ENCODE measurements at regions not wholly inside any gene's neighbourhood (a gene's known extent, or its start where the extent isn't known, plus 50 kb on each side); places are given as distances from the start of the nearest gene placed in this dataset.

DNA sequence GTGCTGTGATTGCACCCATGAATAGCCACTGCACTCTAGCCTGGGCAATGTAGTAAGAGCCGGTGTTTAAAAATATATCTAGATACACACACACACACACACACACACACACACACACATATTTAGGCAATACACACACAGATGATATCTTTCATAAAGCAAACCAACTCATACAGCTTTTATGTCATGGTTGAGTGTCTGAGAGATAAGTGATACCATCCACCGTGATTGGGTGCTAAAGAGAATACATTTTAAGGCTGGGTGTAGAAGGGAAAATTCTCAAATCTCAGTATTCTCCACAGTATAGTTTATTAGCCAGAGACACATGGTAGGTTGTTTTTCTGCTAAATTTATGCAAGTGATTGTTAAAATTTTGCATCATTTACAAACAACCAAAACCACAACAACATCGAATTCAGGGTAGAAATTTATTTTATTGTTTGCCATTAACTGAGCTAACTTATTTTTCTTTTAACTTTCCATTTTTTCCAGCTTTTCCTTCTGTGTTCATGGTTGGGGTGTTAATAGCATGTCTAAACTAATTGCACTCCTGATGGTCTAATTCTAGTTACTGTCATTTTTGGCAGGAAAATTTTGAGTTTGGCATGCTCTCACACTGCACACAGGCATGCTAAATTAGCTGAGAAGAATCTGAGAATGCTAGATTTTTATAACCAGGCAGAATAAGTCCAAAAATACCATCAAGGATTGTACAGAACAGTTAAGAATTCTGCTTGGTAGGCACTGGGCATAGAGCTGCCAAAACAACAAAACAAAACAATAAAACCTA is 57.9 kb upstream of the SYPL1 start (continued):
- TF ChIP-seq, protein P1, sequence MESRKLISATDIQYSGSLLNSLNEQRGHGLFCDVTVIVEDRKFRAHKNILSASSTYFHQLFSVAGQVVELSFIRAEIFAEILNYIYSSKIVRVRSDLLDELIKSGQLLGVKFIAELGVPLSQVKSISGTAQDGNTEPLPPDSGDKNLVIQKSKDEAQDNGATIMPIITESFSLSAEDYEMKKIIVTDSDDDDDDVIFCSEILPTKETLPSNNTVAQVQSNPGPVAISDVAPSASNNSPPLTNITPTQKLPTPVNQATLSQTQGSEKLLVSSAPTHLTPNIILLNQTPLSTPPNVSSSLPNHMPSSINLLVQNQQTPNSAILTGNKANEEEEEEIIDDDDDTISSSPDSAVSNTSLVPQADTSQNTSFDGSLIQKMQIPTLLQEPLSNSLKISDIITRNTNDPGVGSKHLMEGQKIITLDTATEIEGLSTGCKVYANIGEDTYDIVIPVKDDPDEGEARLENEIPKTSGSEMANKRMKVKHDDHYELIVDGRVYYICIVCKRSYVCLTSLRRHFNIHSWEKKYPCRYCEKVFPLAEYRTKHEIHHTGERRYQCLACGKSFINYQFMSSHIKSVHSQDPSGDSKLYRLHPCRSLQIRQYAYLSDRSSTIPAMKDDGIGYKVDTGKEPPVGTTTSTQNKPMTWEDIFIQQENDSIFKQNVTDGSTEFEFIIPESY (IDR thresholded peaks at IDR 0.05; ENCODE audit: extremely low read depth, insufficient replicate concordance, low read length), result no peak
- no peak for TF ChIP-seq ZNF274 (IDR thresholded peaks at IDR 0.05; ENCODE audit: low read depth, low read length)
- no peak for TF ChIP-seq SIN3A (IDR thresholded peaks at IDR 0.05; ENCODE audit: low read depth)
- TF ChIP-seq SRF (IDR thresholded peaks at IDR 0.05; ENCODE audit: low read depth), result no peak
- no peak for TF ChIP-seq EZH2 (IDR thresholded peaks at IDR 0.05)
- no peak for TF ChIP-seq YY1 (IDR thresholded peaks at IDR 0.05; ENCODE audit: extremely low read depth, insufficient replicate concordance, low read depth, low read length)

DNA sequence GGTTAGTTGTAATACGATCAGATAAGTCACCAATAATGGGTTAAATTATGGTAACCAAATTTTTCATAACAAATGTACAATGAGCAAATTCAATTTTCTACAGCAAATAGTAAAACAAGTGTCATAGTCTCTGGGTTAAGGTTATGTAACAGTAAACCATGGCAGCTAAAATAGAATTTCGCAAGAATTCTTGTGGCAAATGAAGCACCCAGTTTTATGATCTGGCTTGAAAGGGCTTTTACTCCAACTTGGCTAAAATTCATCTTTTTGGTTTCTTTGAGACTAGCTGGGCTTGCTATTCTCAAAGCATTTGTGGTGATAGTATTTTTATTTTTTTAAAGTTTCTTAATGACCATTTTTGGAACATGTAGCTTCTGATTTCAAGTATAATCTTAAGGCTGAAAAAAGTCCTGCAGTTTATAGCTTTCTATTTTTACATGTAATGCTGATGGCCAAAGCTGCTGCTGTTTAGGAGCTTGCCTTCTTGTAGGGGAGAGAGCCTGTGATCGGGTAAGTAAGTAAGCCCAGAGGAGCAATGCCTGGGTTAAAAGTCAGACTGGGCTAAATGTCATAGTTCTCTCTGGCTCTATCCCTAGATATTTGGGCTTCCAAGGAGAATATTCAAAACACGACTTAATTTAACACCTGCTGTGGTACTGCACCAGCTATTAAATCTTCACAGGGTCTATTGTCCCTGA is 55.5 kb upstream of the SYPL1 start:
- no peak for DNase-seq (ENCODE audit: low read depth, low spot score)
- Histone ChIP-seq H3K9ac (ENCODE audit: low read length) (no peak overlapping the region), H3K4me2 (ENCODE audit: low read length) (no peak overlapping the region), H3K27me3 (ENCODE audit: insufficient read depth, low read length) (no peaks in the 10 kb centered on the region), H3K27ac (ENCODE audit: low read depth, low read length) (no peak overlapping the region), H3K9me2 (ENCODE audit: insufficient read depth) (no peaks in the 10 kb centered on the region), H3K4me3 (replicated peaks in 1 of 2; ENCODE audit: low read depth in 1 of 2, low read length in 2 of 2) (no peak overlapping the region), H2AFZ (ENCODE audit: low read depth, low read length, poor library complexity, severe bottlenecking) (peak overlapping the region; percentile 91), H3K9me3 (ENCODE audit: control insufficient read depth in 1 of 2, insufficient read depth in 1 of 2, low read depth in 1 of 2, low read length in 2 of 2) (peaks cover 3 to 9% of the 10 kb centered on the region in 2 experiments; a peak in 1 of 4 replicates), H4K20me1 (ENCODE audit: insufficient read depth) (no peaks in the 10 kb centered on the region), H3K36me3 (ENCODE audit: control insufficient read depth in 1 of 2, insufficient read depth in 2 of 2, low read length in 2 of 2) (no peaks in the 10 kb centered on the region), H3K4me1 (ENCODE audit: control insufficient read depth in 1 of 2, insufficient read depth in 2 of 2, low read length in 2 of 2) (no peaks in the 10 kb centered on the region), H3K79me2 (ENCODE audit: insufficient read depth, low read length) (no peaks in the 10 kb centered on the region)
- ATAC-seq, result no peak
- CTCF ChIA-PET, result interaction anchor here (1.3 to 1.5 kb wide), 2 partner anchors 9 to 407 kb away, joined by 3 to 5 read pairs; no protein-coding TSS in a partner anchor
- BruUV-seq (replicated peaks), result no TSS peak
- TF ChIP-seq FOSL1 (IDR thresholded peaks at IDR 0.05; ENCODE audit: low read depth) (no peak), RAD21 (IDR thresholded peaks at IDR 0.05; ENCODE audit: low read depth) (no peak), EGR1 (IDR thresholded peaks at IDR 0.05; ENCODE audit: low read depth) (no peak), ZNF274 (IDR thresholded peaks at IDR 0.05; ENCODE audit: low read depth, low read length) (no peak), POLR2A (IDR thresholded peaks at IDR 0.05; ENCODE audit: borderline replicate concordance, extremely low read depth, insufficient read depth, insufficient read length) (no peak), CEBPB (IDR thresholded peaks at IDR 0.05; ENCODE audit: low read depth) (no peak), SIN3A (IDR thresholded peaks at IDR 0.05; ENCODE audit: low read depth) (no peak), SRF (IDR thresholded peaks at IDR 0.05; ENCODE audit: low read depth) (no peak), CBX3 (IDR thresholded peaks at IDR 0.05; ENCODE audit: low read depth) (no peak), YY1 (IDR thresholded peaks at IDR 0.05; ENCODE audit: extremely low read depth, insufficient replicate concordance, low read depth, low read length) (no peak)
- TF ChIP-seq, protein P2, sequence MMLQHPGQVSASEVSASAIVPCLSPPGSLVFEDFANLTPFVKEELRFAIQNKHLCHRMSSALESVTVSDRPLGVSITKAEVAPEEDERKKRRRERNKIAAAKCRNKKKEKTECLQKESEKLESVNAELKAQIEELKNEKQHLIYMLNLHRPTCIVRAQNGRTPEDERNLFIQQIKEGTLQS (IDR thresholded peaks at IDR 0.05), result no peak
- TF ChIP-seq, protein P1 (IDR thresholded peaks at IDR 0.05; ENCODE audit: extremely low read depth, insufficient replicate concordance, low read length), result no peak
- RAD21 ChIA-PET (ENCODE audit: low non-redundant PET in 1 of 2, low total read pairs in 2 of 2, uncharacterized antibody in 2 of 2, unreplicated experiment in 2 of 2), result no interaction called here
- intact Hi-C loops (cut with micrococcal nuclease), result loop anchor here (5.0 kb wide), 1 partner anchor 515 kb away; no protein-coding TSS in a partner anchor
- POLR2A ChIA-PET, result interaction anchor here (1.5 kb wide), 1 partner anchor 56 kb away, joined by 4 read pairs; the partner anchor contains the start of gene SYPL1

Data from HCT116 (cell line).